ENCODE measurements at regions not wholly inside any gene's neighbourhood (a gene's known extent, or its start where the extent isn't known, plus 50 kb on each side); places are given as distances from the start of the nearest gene placed in this dataset.

DNA sequence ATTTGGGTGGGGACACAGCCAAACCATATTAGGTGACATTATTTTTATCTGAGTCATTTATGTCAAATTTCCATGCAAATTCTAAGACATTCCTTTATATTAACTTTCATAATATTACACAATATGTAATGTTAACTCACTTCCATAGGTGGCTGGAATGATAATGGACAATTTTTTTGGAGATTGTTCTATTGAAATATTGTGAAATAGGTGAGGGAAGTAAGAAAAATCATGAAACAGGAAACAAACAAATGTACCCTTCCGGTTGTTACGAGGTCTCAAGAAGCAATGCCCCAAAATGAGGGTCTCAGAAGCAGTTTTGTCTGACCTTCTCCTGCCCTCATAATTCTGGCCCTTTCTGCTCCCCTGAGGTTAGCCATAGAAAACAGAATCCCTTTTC lies 306.5 kb downstream of the HDGFL1 start:
- Histone ChIP-seq H2BK120ac (ENCODE audit: low read depth, low read length) (peak overlapping the region; percentile 27), H2BK5ac (ENCODE audit: low read depth, low read length, poor library complexity, severe bottlenecking) (no peak overlapping the region), H3K79me1 (replicated peaks; ENCODE audit: low read length, poor library complexity, severe bottlenecking) (no peaks in the 10 kb centered on the region), H3K9me3 (ENCODE audit: control insufficient read depth, low read length) (no peaks in the 10 kb centered on the region), H3K4me1 (ENCODE audit: control insufficient read depth, insufficient read depth, low read depth, low read length) (peaks cover 1% of the 10 kb centered on the region), H3K23ac (ENCODE audit: low read length in 2 of 2) (no peak overlapping the region), H3K27me3 (ENCODE audit: control insufficient read depth in 1 of 2, insufficient read depth in 1 of 2, low read length in 2 of 2) (no peaks in the 10 kb centered on the region), H2AK5ac (ENCODE audit: low read length, severe bottlenecking) (no peak overlapping the region), H3K36me3 (ENCODE audit: control insufficient read depth in 1 of 2, insufficient read depth in 2 of 2, low read depth in 1 of 2, low read length in 2 of 2) (no peaks in the 10 kb centered on the region), H3K4me2 (ENCODE audit: low read length, poor library complexity, severe bottlenecking) (no peak overlapping the region), H4K8ac (ENCODE audit: low read length) (no peak overlapping the region), H2BK15ac (ENCODE audit: low read depth, poor library complexity, severe bottlenecking) (no peak overlapping the region), H4K91ac (ENCODE audit: low read length) (no peak overlapping the region), H3K9ac (ENCODE audit: low read length) (no peak overlapping the region), H3K4me3 (ENCODE audit: insufficient read depth in 1 of 2, low read depth in 1 of 2, low read length in 2 of 2) (no peak overlapping the region), H3K27ac (ENCODE audit: low read length, poor library complexity, severe bottlenecking) (no peak overlapping the region), H3K18ac (ENCODE audit: low read depth in 1 of 2, low read length in 2 of 2) (no peak overlapping the region), H2AFZ (ENCODE audit: low read depth, low read length) (no peak overlapping the region), H3K4ac (ENCODE audit: low read depth in 1 of 2, low read length in 2 of 2) (no peak overlapping the region), H2BK12ac (ENCODE audit: low read length in 2 of 2) (no peak overlapping the region), H3K14ac (ENCODE audit: low read length in 2 of 2) (no peak overlapping the region)
- whole genome bisulfite sequencing = 100% methylated on average over 2 of the region's 2 CpGs
- DNase-seq = no peak

DNA sequence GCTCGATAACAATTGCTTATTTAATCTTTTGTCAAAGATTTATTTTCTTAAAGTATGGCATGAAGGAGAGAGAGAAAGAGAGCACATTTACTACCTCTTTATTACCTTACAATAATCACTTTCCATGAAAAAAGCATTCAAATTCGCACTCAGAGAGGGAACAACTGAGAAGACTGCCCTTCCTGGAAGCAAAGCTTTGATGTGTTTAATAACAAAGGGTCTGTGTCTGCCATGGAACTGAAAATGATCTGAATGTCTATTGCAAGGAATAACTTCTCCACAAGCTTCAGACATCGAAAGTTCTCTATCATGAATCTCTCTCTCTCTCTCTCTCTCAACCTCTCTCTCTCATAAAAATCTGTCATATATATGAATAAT lies 308.9 kb downstream of the HDGFL1 start:
- Histone ChIP-seq H4K8ac (ENCODE audit: low read length) (no peak overlapping the region), H2AK5ac (ENCODE audit: low read length, severe bottlenecking) (no peak overlapping the region), H3K79me1 (replicated peaks; ENCODE audit: low read length, poor library complexity, severe bottlenecking) (no peaks in the 10 kb centered on the region), H2BK15ac (ENCODE audit: low read depth, poor library complexity, severe bottlenecking) (no peak overlapping the region), H2AFZ (ENCODE audit: low read depth, low read length) (no peak overlapping the region), H2BK120ac (ENCODE audit: low read depth, low read length) (no peak overlapping the region), H3K36me3 (ENCODE audit: control insufficient read depth in 1 of 2, insufficient read depth in 2 of 2, low read depth in 1 of 2, low read length in 2 of 2) (no peaks in the 10 kb centered on the region), H3K27me3 (ENCODE audit: control insufficient read depth in 1 of 2, insufficient read depth in 1 of 2, low read length in 2 of 2) (no peaks in the 10 kb centered on the region), H3K4ac (ENCODE audit: low read depth in 1 of 2, low read length in 2 of 2) (no peak overlapping the region), H3K23ac (ENCODE audit: low read length in 2 of 2) (no peak overlapping the region), H3K18ac (ENCODE audit: low read depth in 1 of 2, low read length in 2 of 2) (no peak overlapping the region), H2BK5ac (ENCODE audit: low read depth, low read length, poor library complexity, severe bottlenecking) (no peak overlapping the region), H3K27ac (ENCODE audit: low read length, poor library complexity, severe bottlenecking) (peak overlapping the region; percentile 23), H3K4me3 (ENCODE audit: insufficient read depth in 1 of 2, low read depth in 1 of 2, low read length in 2 of 2) (no peak overlapping the region), H3K9me3 (ENCODE audit: control insufficient read depth, low read length) (no peaks in the 10 kb centered on the region), H3K9ac (ENCODE audit: low read length) (no peak overlapping the region), H3K4me2 (ENCODE audit: low read length, poor library complexity, severe bottlenecking) (no peak overlapping the region), H2BK12ac (ENCODE audit: low read length in 2 of 2) (peak overlapping the region in 1 of 2 experiments; percentile 9), H3K4me1 (ENCODE audit: control insufficient read depth, insufficient read depth, low read depth, low read length) (peaks cover 2% of the 10 kb centered on the region), H4K91ac (ENCODE audit: low read length) (no peak overlapping the region), H3K14ac (ENCODE audit: low read length in 2 of 2) (no peak overlapping the region)
- no peak for DNase-seq
- no CpG with 5 or more reads among the region's 3 CpGs for WGBS

DNA sequence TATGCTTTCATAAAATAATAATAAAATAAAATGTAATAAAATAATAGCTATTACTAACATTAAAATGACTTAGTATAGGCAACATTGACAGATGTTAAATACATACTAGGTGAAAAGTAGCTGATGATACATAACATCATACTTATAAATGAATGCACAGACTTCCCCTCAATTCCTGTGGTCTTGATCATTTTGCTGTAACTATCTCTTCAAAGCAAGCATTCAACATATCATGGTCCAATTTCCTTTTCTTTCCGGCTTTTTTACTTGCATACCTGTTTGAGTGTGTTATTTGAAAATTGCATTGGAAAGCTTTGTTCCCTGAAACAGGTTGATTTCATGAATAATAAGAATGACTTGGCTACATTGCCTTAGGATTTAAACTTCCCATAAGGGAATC lies 309.3 kb downstream of the HDGFL1 start:
- Histone ChIP-seq H4K91ac (ENCODE audit: low read length) (no peak overlapping the region), H3K4me3 (ENCODE audit: insufficient read depth in 1 of 2, low read depth in 1 of 2, low read length in 2 of 2) (no peak overlapping the region), H2BK120ac (ENCODE audit: low read depth, low read length) (no peak overlapping the region), H3K27ac (ENCODE audit: low read length, poor library complexity, severe bottlenecking) (no peak overlapping the region), H3K14ac (ENCODE audit: low read length in 2 of 2) (no peak overlapping the region), H3K4me2 (ENCODE audit: low read length, poor library complexity, severe bottlenecking) (no peak overlapping the region), H3K27me3 (ENCODE audit: control insufficient read depth in 1 of 2, insufficient read depth in 1 of 2, low read length in 2 of 2) (no peaks in the 10 kb centered on the region), H3K23ac (ENCODE audit: low read length in 2 of 2) (no peak overlapping the region), H2BK12ac (ENCODE audit: low read length in 2 of 2) (no peak overlapping the region), H3K4me1 (ENCODE audit: control insufficient read depth, insufficient read depth, low read depth, low read length) (peaks cover 3% of the 10 kb centered on the region), H3K4ac (ENCODE audit: low read depth in 1 of 2, low read length in 2 of 2) (no peak overlapping the region), H3K9ac (ENCODE audit: low read length) (no peak overlapping the region), H3K36me3 (ENCODE audit: control insufficient read depth in 1 of 2, insufficient read depth in 2 of 2, low read depth in 1 of 2, low read length in 2 of 2) (no peaks in the 10 kb centered on the region), H4K8ac (ENCODE audit: low read length) (no peak overlapping the region), H2AFZ (ENCODE audit: low read depth, low read length) (no peak overlapping the region), H3K18ac (ENCODE audit: low read depth in 1 of 2, low read length in 2 of 2) (no peak overlapping the region), H2BK5ac (ENCODE audit: low read depth, low read length, poor library complexity, severe bottlenecking) (no peak overlapping the region), H3K9me3 (ENCODE audit: control insufficient read depth, low read length) (no peaks in the 10 kb centered on the region), H2AK5ac (ENCODE audit: low read length, severe bottlenecking) (no peak overlapping the region), H2BK15ac (ENCODE audit: low read depth, poor library complexity, severe bottlenecking) (no peak overlapping the region), H3K79me1 (replicated peaks; ENCODE audit: low read length, poor library complexity, severe bottlenecking) (no peaks in the 10 kb centered on the region)
- DNase-seq = no peak
- WGBS = no CpG with 5 or more reads among the region's 1 CpG

DNA sequence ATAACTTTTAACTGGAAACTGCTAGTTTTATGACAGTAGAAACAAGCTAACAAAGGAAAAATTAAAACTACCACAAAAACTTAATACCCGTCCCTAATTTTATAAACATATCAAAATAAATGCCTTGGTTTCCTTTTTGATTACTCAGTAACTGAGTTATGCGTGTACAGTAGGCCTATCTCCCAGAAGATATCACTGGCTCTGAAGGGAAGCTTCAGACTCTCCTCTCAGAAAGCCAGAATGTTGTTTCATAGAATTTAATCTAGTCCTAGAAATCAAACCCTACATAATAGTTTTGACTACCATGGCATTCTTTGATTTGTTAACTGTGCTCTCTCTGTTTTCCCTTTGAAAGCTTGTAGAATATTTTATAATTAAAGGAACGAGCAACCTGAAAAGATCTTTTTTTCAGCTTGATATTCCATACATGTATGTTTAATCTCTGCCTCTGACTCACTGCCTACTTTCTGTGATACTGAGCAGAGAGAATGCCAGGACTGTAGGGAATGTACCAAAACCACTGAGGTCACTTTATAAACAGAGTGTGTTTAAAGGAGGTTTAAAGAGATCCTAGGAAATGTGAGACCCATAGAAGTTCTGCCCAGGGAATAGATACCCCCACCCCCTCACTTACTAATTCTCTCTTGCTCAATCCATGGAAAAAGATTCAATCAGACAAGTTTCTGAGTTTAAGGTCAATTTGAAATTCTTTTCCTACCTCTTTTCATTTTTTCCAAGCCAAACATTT lies 311.5 kb downstream of the HDGFL1 start:
- Histone ChIP-seq H2BK120ac (ENCODE audit: low read depth, low read length) (no peak overlapping the region), H3K4me3 (ENCODE audit: insufficient read depth in 1 of 2, low read depth in 1 of 2, low read length in 2 of 2) (peak overlapping the region in 1 of 2 experiments; percentile 49), H3K9me3 (ENCODE audit: control insufficient read depth, low read length) (no peaks in the 10 kb centered on the region), H4K8ac (ENCODE audit: low read length) (no peak overlapping the region), H4K91ac (ENCODE audit: low read length) (no peak overlapping the region), H3K4me2 (ENCODE audit: low read length, poor library complexity, severe bottlenecking) (no peak overlapping the region), H2AFZ (ENCODE audit: low read depth, low read length) (no peak overlapping the region), H3K18ac (ENCODE audit: low read depth in 1 of 2, low read length in 2 of 2) (no peak overlapping the region), H3K27ac (ENCODE audit: low read length, poor library complexity, severe bottlenecking) (peak overlapping the region; percentile 99), H3K4ac (ENCODE audit: low read depth in 1 of 2, low read length in 2 of 2) (no peak overlapping the region), H3K79me1 (replicated peaks; ENCODE audit: low read length, poor library complexity, severe bottlenecking) (no peaks in the 10 kb centered on the region), H2BK15ac (ENCODE audit: low read depth, poor library complexity, severe bottlenecking) (no peak overlapping the region), H2AK5ac (ENCODE audit: low read length, severe bottlenecking) (no peak overlapping the region), H3K27me3 (ENCODE audit: control insufficient read depth in 1 of 2, insufficient read depth in 1 of 2, low read length in 2 of 2) (no peaks in the 10 kb centered on the region), H2BK5ac (ENCODE audit: low read depth, low read length, poor library complexity, severe bottlenecking) (no peak overlapping the region), H3K4me1 (ENCODE audit: control insufficient read depth, insufficient read depth, low read depth, low read length) (peaks cover 3% of the 10 kb centered on the region), H2BK12ac (ENCODE audit: low read length in 2 of 2) (no peak overlapping the region), H3K23ac (ENCODE audit: low read length in 2 of 2) (no peak overlapping the region), H3K36me3 (ENCODE audit: control insufficient read depth in 1 of 2, insufficient read depth in 2 of 2, low read depth in 1 of 2, low read length in 2 of 2) (no peaks in the 10 kb centered on the region), H3K14ac (ENCODE audit: low read length in 2 of 2) (no peak overlapping the region), H3K9ac (ENCODE audit: low read length) (peak overlapping the region; percentile 82)
- peak; percentile 94 for DNase-seq
- 0% methylated on average over 1 of the region's 3 CpGs for WGBS
